Panc1 (cell line): ENCODE measurements at regions not wholly inside any gene's neighbourhood (a gene's known extent, or its start where the extent isn't known, plus 50 kb on each side); places are given as distances from the start of the nearest gene placed in this dataset.

Experiments
- ATAC-seq: fragments of 200-7000 bp; cut with Tn5 transposase; 2 replicates; pipeline ENCODE4 v1.9.1; 2020; ENCODE audit warnings: mild to moderate bottlenecking, moderate library complexity
- BruUV-seq: library from RNA; stranded (reverse); fragments of 400-500 nt; replicated peaks from 2 replicates; lab custom pipeline; 2021; lab: Mats Ljungman, UMichigan
- CTCF ChIA-PET: fragments of 300-600 bp; sonication (Branson Sonifier 250); formaldehyde crosslinking; loops from one replicate; lab custom pipeline; 2022; ENCODE audit warnings: antibody characterized with exemption; lab: Charles Lee
- POLR2A ChIA-PET: fragments of 300-600 bp; sonication (Branson Sonifier 250); formaldehyde crosslinking; loops from one replicate; lab custom pipeline; 2022; ENCODE audit warnings: antibody characterized with exemption; lab: Charles Lee
- DNase-seq: peaks from one replicate; pipeline ENCODE4 v3.0.0-alpha.2; 2010; ENCODE audit warnings: low read depth, low spot score
- H3K27ac ChIP-seq: 2 replicates; pipeline ENCODE4 v1.5.1; 2011; ENCODE audit warnings: mild to moderate bottlenecking, low read length, inconsistent platforms
- H3K27me3 ChIP-seq: fragments of 200-500 bp; sonication (Bioruptor generic); 2 replicates; pipeline ENCODE4 v1.6.0; 2014; ENCODE audit warnings: low read length, inconsistent platforms; ENCODE audit not compliant: control insufficient read depth, insufficient read depth
- H3K36me3 ChIP-seq: fragments of 200-500 bp; sonication (Bioruptor generic); 2 replicates; pipeline ENCODE4 v1.5.1; 2014; ENCODE audit warnings: inconsistent platforms, mild to moderate bottlenecking, low read length, moderate library complexity; ENCODE audit not compliant: control insufficient read depth, insufficient read depth
- H3K4me1 ChIP-seq: 2 replicates; pipeline ENCODE4 v1.5.1; 2011; ENCODE audit warnings: inconsistent platforms, mild to moderate bottlenecking, low read length, moderate library complexity; ENCODE audit not compliant: control insufficient read depth, insufficient read depth
- H3K4me3 ChIP-seq, 2 experiments: 2 replicates each; pipeline ENCODE4 v1.5.1; 2011 to 2012; ENCODE audit warnings: low read depth in 2 of 2, low read length in 2 of 2, mild to moderate bottlenecking in 2 of 2, inconsistent platforms in 1 of 2, moderate library complexity in 1 of 2
- H3K9me3 ChIP-seq: fragments of 200-500 bp; sonication (Bioruptor generic); 2 replicates; pipeline ENCODE4 v1.5.1; 2014; ENCODE audit warnings: low read depth, mild to moderate bottlenecking, inconsistent platforms, low read length, moderate library complexity; ENCODE audit not compliant: control insufficient read depth, insufficient read depth
- CTCF ChIP-seq: fragments of 450-650 bp; IDR thresholded peaks from 2 replicates; pipeline ENCODE4 v1.5.1; 2017; ENCODE audit warnings: mild to moderate bottlenecking
- POLR2AphosphoS5 ChIP-seq: IDR thresholded peaks from 2 replicates; pipeline ENCODE4 v1.6.1; 2012; ENCODE audit warnings: mild to moderate bottlenecking, low read depth, low read length, moderate library complexity
- REST ChIP-seq, 2 experiments: IDR thresholded peaks; 2 replicates each; pipeline ENCODE4 v1.6.1; 2011 to 2012; ENCODE audit warnings: low read depth in 2 of 2, control low read depth in 1 of 2, low read length in 1 of 2, mild to moderate bottlenecking in 1 of 2, moderate library complexity in 1 of 2; ENCODE audit not compliant: insufficient read depth in 1 of 2
- SIN3A ChIP-seq: IDR thresholded peaks from 2 replicates; pipeline ENCODE4 v1.6.1; 2012; ENCODE audit warnings: low read depth, mild to moderate bottlenecking, low read length, moderate library complexity, borderline replicate concordance; ENCODE audit not compliant: insufficient read depth
- TCF7L2 ChIP-seq: IDR thresholded peaks from 2 replicates; pipeline ENCODE4 v1.6.1; 2011; ENCODE audit warnings: mild to moderate bottlenecking, low read depth, low read length, inconsistent platforms
- in situ Hi-C: cut with HindIII; loops from 2 replicates; pipeline ENCODE4 v1.10.0; 2016; ENCODE audit warnings: low sequenced_read_pairs, low pct_unique_long_range_greater_than_20kb
- intact Hi-C: fragments of 100-400 bp; cut with micrococcal nuclease; formaldehyde crosslinking; loops from one replicate; pipeline ENCODE4 v1.10.0; 2022; ENCODE audit not compliant: unreplicated experiment

DNA sequence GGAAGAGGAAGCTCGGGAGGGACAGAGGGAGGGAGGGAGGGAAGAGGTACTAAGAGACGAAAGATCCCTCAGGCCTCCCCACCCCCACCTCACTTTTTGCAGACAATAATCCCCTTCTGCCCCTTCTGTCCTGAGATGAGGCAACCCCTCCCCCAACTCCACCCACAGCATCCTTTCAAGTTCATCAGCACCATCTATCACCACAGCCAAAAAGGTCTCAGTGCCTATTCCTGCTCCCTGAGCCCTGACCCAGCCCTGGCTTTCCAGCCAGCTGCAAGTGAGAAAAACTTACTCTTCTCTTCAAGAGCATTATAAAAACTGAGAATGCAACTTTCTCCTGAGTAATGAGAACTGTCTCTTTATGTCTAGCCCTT is 133.2 kb upstream of the LRFN2 start:
- POLR2A ChIA-PET = no interaction called here

GRCh38 chr6:40719671-40720374 is 132.7 kb upstream of the LRFN2 start:
- BruUV-seq = no TSS peak
- no peaks in the 10 kb centered on the region for H3K9me3 ChIP-seq
- 0 out of 4 replicates have a peak overlapping the region, but pooled peaks of 1 of the 2 experiments have one; percentile 5 for H3K4me3 ChIP-seq
- DNase-seq = no peak
- peak; percentile 40; the same call in 1 of the 2 replicates for ATAC-seq
- TF ChIP-seq REST (IDR thresholded peaks at IDR 0.05; ENCODE audit: insufficient read depth in 1 of 2, low read depth in 2 of 2, low read length in 1 of 2) = no peak
- TF ChIP-seq CTCF = no peak
- TF ChIP-seq TCF7L2 = no peak
- no peak for TF ChIP-seq SIN3A
- TF ChIP-seq POLR2AphosphoS5 = no peak
- H3K4me1 ChIP-seq = no peaks in the 10 kb centered on the region
- no peaks in the 10 kb centered on the region for H3K27me3 ChIP-seq
- in situ Hi-C loops (no loop called here), intact Hi-C loops (no loop called here)
- ChIA-PET POLR2A (no interaction called here), CTCF (no interaction called here)
- H3K27ac ChIP-seq = peak overlapping the region; percentile 1; the same call in 1 of the 2 replicates
- H3K36me3 ChIP-seq = no peaks in the 10 kb centered on the region

More for the DNA sequence above, 133.2 kb upstream of the LRFN2 start:
- Histone ChIP-seq H3K36me3 (no peaks in the 10 kb centered on the region), H3K27me3 (no peaks in the 10 kb centered on the region), H3K4me3 (no peak overlapping the region), H3K9me3 (no peaks in the 10 kb centered on the region), H3K27ac (no peak overlapping the region), H3K4me1 (no peaks in the 10 kb centered on the region)
- in situ Hi-C loops = no loop called here
- DNase-seq (no peak), ATAC-seq (no peak)
- BruUV-seq = no TSS peak
- no peak for TF ChIP-seq REST (IDR thresholded peaks at IDR 0.05; ENCODE audit: insufficient read depth in 1 of 2, low read depth in 2 of 2, low read length in 1 of 2)
- no peak for TF ChIP-seq POLR2AphosphoS5
- TF ChIP-seq TCF7L2 = no peak
- TF ChIP-seq CTCF = no peak
- TF ChIP-seq SIN3A = no peak
- CTCF ChIA-PET = no interaction called here
- intact Hi-C loops = no loop called here
